Amniotic epithelial cell (primary cell): ENCODE measurements at regions not wholly inside any gene's neighbourhood (a gene's known extent, or its start where the extent isn't known, plus 50 kb on each side); places are given as distances from the start of the nearest gene placed in this dataset.

Experiments used
- DNase-seq: peaks from one replicate; pipeline ENCODE4 v3.0.0-alpha.2; 2010; ENCODE audit warnings: low read depth

- peak; percentile 54 for DNase-seq
Measured at GRCh38 chr3:194738254-194739093, 52.8 kb downstream of the FAM43A start.

GRCh38 chr3:194739498-194740284, 54.0 kb downstream of the FAM43A start:
- DNase-seq: peak; percentile 42

- peak; percentile 59 for DNase-seq
Measured at GRCh38 chr3:194740859-194741491, 55.3 kb downstream of the FAM43A start.

- no peak for DNase-seq
Measured at GRCh38 chr3:194741916-194742315, 56.2 kb downstream of the FAM43A start.

- no peak for DNase-seq
Measured at GRCh38 chr3:194744826-194745225, 59.1 kb downstream of the FAM43A start.

GRCh38 chr3:194745422-194746184, 59.9 kb downstream of the FAM43A start:
- no peak for DNase-seq

GRCh38 chr3:194748225-194748624, 62.5 kb downstream of the FAM43A start:
- no peak for DNase-seq

- DNase-seq: no peak
Measured at GRCh38 chr3:194749631-194750490, 64.2 kb downstream of the FAM43A start.

- no peak for DNase-seq
Measured at GRCh38 chr3:194750491-194750828, 64.8 kb downstream of the FAM43A start.

- no peak for DNase-seq
Measured at GRCh38 chr3:194755671-194756459, 70.2 kb downstream of the FAM43A start.

- DNase-seq: no peak
Measured at GRCh38 chr3:194756460-194756779, 70.7 kb downstream of the FAM43A start.

GRCh38 chr3:194756791-194757325, 71.2 kb downstream of the FAM43A start:
- no peak for DNase-seq

- DNase-seq: no peak
Measured at GRCh38 chr3:194757647-194758061, 72.0 kb downstream of the FAM43A start.

- no peak for DNase-seq
Measured at GRCh38 chr3:194758716-194759115, 73.0 kb downstream of the FAM43A start.

GRCh38 chr3:194760494-194761137, 74.9 kb downstream of the FAM43A start:
- DNase-seq: peak; percentile 35

- no peak for DNase-seq
Measured at GRCh38 chr3:194761384-194761783, 75.7 kb downstream of the FAM43A start.

- DNase-seq: no peak
Measured at GRCh38 chr3:194766845-194767244, 81.2 kb downstream of the FAM43A start.

GRCh38 chr3:194767446-194768207, 81.9 kb downstream of the FAM43A start:
- peak; percentile 62 for DNase-seq

GRCh38 chr3:194768586-194768985, 82.9 kb downstream of the FAM43A start:
- DNase-seq: no peak
